SK-N-SH (cell line): ENCODE measurements at regions not wholly inside any gene's neighbourhood (a gene's known extent, or its start where the extent isn't known, plus 50 kb on each side); places are given as distances from the start of the nearest gene placed in this dataset.

Source experiments
- CTCF ChIP-seq: fragments of 200-600 bp; sonication (generic); IDR thresholded peaks from 2 replicates; pipeline ENCODE4 v1.6.1; 2017; ENCODE audit warnings: antibody characterized with exemption, mild to moderate bottlenecking, moderate library complexity
- EZH2phosphoT487 ChIP-seq: fragments of 200-600 bp; sonication (generic); IDR thresholded peaks from 2 replicates; pipeline ENCODE4 v1.6.1; 2017; ENCODE audit warnings: low read depth, mixed run types, mild to moderate bottlenecking, antibody characterized with exemption, moderate library complexity, borderline replicate concordance
- GABPA ChIP-seq: IDR thresholded peaks from 2 replicates; pipeline ENCODE4 v1.4.0; 2012; ENCODE audit warnings: low read depth, mild to moderate bottlenecking
- NRF1 ChIP-seq: IDR thresholded peaks from 2 replicates; pipeline ENCODE4 v1.6.1; 2012; ENCODE audit warnings: low read depth, mild to moderate bottlenecking, low read length
- POLR2AphosphoS5 ChIP-seq: IDR thresholded peaks from 2 replicates; pipeline ENCODE4 v1.6.1; 2012; ENCODE audit warnings: low read depth, low read length
- RAD21 ChIP-seq: IDR thresholded peaks from 2 replicates; pipeline ENCODE4 v1.6.1; 2012; ENCODE audit warnings: mild to moderate bottlenecking, low read length
- RFX5 ChIP-seq: IDR thresholded peaks from 2 replicates; pipeline ENCODE4 v1.6.1; 2012; ENCODE audit warnings: mild to moderate bottlenecking, improper control_type of control experiment, low read length
- SIN3A ChIP-seq: IDR thresholded peaks from 2 replicates; pipeline ENCODE4 v1.6.1; 2012; ENCODE audit warnings: low read depth, mild to moderate bottlenecking, low read length, moderate library complexity, borderline replicate concordance
- USF1 ChIP-seq: IDR thresholded peaks from 2 replicates; pipeline ENCODE4 v1.4.0; 2012; ENCODE audit warnings: low read depth, borderline replicate concordance
- YY1 ChIP-seq: IDR thresholded peaks from 2 replicates; pipeline ENCODE4 v1.4.0; 2012; ENCODE audit warnings: low read depth, mild to moderate bottlenecking

GRCh38 chr2:66684289-66684688 is 249.4 kb downstream of the MEIS1 start:
- TF ChIP-seq CTCF (no peak), SIN3A (no peak), GABPA (no peak), RFX5 (no peak), YY1 (no peak), USF1 (no peak), NRF1 (no peak), RAD21 (no peak), POLR2AphosphoS5 (no peak), EZH2phosphoT487 (no peak)
